Astrocyte (in vitro differentiated cells and primary cell): ENCODE measurements at regions not wholly inside any gene's neighbourhood (a gene's known extent, or its start where the extent isn't known, plus 50 kb on each side); places are given as distances from the start of the nearest gene placed in this dataset.

Experiments used
- EZH2 ChIP-seq: IDR thresholded peaks from 2 replicates; pipeline ENCODE4 v1.6.1; 2012; ENCODE audit warnings: mild to moderate bottlenecking, low read length, inconsistent platforms; ENCODE audit not compliant: insufficient read depth
- TF ChIP-seq, protein P1 (sequence below): IDR thresholded peaks from 2 replicates; pipeline ENCODE4 v1.5.1; 2011; ENCODE audit warnings: low read depth, mild to moderate bottlenecking, inconsistent platforms, low read length, moderate library complexity; ENCODE audit not compliant: insufficient read depth

DNA sequence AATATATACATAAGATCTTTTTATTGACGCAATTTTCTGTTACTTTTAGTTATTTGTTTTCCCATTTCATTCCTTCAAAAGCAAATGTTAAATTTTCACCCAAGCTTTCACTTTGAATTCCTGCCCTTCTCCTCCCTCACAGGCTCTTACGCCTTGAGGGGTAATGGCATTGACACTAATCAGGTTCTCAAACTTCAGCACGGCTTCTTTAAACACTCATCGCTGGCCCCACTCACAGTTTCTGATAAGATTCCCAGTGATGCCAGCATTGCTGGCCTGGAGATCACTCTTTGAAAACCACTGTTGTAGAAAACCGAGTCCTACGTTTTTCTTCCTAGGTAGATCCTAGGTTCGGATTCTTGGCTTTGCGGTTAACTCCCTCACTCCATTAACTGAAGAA lies 105.6 kb upstream of the EPB41L3 start:
- TF ChIP-seq, protein P1, sequence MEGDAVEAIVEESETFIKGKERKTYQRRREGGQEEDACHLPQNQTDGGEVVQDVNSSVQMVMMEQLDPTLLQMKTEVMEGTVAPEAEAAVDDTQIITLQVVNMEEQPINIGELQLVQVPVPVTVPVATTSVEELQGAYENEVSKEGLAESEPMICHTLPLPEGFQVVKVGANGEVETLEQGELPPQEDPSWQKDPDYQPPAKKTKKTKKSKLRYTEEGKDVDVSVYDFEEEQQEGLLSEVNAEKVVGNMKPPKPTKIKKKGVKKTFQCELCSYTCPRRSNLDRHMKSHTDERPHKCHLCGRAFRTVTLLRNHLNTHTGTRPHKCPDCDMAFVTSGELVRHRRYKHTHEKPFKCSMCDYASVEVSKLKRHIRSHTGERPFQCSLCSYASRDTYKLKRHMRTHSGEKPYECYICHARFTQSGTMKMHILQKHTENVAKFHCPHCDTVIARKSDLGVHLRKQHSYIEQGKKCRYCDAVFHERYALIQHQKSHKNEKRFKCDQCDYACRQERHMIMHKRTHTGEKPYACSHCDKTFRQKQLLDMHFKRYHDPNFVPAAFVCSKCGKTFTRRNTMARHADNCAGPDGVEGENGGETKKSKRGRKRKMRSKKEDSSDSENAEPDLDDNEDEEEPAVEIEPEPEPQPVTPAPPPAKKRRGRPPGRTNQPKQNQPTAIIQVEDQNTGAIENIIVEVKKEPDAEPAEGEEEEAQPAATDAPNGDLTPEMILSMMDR: no peak
- TF ChIP-seq EZH2: no peak
